ENCODE measurements at regions not wholly inside any gene's neighbourhood (a gene's known extent, or its start where the extent isn't known, plus 50 kb on each side); places are given as distances from the start of the nearest gene placed in this dataset.
"Not testable (repeated sequence)": the region's sequence is repeated elsewhere in the genome, so short reads cannot be mapped to it uniquely, and the experiment has no call there.

DNA sequence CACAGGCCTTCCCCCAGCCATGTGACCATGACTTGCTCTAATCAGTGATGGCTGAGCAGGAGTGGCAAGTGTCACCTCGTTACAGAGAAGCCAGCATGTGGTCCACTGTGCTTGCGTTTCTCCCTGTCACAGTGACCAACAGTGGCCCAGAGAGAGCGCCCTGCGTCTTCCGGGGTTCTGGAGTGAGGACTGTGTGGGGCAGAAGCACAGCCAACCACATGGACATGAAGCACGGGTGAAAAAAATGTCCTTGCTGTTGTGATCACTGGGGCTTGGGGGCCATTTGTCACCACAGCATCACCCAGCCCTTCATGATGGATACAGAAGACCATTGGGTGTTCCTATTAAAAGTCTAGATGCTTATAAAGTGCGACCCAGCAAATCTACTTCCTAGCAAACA is 174.6 kb upstream of the C14orf180 start:
- DNase-seq: no peak

DNA sequence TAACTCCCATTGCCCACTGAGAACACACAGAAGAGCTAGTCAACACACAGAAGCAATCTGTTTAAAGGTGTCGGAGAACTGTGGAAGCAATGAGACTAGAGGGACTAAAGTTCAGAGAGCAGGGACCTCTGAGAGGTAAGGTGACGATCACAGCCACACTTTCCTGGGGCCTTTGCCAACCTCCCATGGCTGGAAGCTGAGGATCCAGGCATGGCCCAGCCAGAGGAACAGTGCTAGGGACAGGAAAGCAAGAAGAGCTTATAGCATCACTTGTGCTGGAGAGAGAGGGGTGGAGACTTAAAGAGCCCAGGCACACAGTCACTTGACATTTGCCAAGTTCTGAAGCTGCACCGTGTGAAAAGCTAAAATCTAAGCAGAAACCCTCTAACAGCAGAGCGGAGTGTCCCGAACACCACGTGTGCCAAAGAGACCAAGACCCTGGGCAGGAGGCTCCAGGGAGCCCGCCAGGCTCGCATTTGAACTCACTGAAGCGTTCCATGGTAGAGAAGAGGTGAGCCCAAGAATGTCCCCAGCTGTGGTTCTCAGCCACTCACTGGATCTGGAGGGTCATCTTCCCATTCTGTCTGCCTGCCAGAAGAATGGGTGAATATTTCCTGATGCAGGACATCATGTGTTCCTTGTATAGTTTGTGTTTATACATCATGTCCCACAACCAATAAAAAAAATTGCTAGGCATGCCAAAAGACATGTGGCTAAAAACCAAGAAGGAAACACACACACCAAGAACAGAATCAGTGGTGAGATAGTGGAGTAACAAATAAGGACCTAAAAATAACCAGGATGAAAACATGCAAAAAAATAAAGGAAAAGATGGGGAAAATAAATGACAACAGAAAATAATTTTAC is 174.0 kb upstream of the C14orf180 start:
- no peak for DNase-seq

DNA sequence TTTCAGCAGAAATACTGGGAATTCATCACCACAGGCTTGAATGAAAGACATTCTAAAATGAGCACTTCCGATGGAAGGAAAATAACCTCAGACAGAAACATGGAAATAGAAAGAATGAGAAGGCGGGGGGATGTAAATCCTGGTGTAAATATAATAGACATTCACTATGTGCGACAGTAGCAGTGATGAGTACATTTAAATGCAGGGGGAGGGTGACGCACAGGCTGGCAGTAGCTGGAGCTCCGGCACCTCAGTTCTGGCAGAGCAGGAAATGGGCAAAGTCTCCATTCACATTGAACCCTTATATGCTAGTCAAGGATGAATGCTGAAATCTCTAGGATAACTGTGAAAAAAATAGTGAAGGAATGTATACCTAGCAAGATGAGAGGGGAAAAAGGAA is 172.7 kb upstream of the C14orf180 start:
- no peak for DNase-seq

DNA sequence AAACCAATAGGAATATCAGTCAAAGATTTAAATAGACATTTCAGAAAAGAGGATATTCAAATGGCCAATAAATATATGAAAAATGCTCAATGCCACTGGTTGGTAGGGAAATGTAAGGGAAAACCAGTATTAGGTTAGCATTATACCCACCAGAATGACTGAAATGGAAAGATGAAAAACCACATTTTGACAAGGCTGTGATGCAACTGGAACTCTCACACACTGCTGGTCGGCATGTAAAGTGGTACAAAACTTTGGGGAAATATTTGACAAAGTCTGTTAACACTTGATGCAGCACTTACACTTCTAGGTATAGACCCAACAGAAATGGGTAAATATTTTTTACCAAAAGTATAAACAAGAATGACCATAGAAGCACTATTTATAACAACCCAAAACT is 163.2 kb upstream of the C14orf180 start:
- DNase-seq: no peak

DNA sequence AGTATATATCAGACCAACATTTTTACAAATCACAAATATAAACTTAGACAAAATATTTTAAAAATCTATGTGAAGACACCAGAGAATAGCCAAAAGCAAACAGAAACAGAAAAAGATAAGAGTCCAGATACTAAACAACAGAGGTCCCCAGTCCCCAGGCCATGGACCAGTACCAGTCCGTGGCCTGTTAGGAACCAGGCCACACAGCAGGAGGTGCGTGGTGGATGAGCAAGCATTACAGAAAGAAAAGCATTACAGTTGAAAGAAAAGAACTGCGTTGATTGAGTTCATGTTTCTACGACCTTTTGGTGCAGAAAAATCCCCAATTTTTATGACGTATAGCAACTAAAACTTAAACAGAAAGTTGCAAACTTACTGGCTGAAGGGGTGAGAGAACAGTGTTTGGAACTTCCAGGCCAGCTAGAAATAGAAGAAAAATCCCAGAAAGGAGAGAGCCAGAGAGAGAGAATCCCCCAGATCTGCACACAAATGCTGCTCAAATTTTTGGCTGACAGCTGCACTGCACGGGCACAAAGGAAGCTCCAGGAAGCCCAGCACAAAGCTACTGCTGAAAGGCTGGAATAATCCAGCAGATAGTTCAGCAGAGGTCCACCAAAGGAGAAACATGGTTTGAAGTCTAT is 159.6 kb upstream of the C14orf180 start:
- no peak for DNase-seq

DNA sequence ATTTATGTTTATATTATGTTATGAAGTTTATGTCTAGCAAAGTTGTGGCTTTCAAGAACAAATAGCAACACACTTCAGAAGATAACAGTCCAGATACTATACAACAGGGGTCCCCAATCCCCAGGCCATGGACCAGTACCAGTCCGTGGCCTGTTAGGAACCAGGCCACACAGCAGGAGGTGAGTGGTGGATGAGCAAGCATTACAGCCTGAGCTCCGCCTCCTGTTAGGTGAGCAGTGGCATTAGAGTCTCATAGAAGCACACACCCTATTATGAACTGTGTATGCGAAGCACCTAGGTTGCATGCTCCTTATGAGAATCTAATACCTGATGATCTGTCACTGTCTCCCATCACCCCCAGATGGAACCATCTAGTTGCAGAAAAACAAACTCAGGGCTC is 159.0 kb upstream of the C14orf180 start:
- not testable (repeated sequence) for DNase-seq

DNA sequence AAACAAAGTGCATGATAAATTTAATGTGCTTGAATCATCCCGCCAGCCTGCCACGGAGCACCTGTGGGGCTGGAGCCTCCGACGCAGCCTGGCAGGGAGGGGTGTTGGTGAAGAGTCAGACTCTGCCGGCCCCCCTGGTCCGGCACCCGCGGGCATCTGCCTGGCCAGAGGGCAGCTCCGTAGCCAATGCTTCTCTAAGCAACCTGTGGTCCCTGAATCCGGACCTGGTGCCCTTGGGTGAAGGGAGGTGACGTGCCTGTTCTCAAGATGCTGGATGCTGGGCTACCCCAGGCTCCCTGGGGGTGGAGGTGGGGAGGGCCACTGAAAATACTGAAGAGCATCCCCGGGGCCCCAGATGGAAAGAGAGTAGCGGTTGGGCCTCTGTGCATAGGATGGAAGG is 158.6 kb upstream of the C14orf180 start:
- DNase-seq: no peak

DNA sequence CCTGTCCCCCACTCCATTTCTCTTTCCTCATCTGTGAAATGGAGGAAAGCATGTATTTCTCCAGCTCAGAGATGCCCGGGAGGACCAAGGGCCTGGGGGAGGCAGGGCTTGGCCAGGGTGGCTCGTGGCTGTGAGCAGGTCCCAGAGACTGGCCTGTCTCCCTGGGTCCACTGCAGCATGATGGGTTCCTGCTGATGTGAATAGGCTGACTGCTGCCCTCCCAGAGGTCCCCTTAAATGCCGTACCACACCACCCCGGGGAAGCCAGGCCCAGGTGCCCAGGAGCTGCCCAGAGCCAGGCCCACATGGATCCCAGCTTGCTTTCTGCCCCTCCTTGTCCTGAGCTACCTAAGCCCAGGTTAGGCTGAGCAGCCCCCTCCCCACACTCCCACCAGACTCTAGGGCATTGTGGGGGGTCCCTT is 158.2 kb upstream of the C14orf180 start:
- no peak for DNase-seq

DNA sequence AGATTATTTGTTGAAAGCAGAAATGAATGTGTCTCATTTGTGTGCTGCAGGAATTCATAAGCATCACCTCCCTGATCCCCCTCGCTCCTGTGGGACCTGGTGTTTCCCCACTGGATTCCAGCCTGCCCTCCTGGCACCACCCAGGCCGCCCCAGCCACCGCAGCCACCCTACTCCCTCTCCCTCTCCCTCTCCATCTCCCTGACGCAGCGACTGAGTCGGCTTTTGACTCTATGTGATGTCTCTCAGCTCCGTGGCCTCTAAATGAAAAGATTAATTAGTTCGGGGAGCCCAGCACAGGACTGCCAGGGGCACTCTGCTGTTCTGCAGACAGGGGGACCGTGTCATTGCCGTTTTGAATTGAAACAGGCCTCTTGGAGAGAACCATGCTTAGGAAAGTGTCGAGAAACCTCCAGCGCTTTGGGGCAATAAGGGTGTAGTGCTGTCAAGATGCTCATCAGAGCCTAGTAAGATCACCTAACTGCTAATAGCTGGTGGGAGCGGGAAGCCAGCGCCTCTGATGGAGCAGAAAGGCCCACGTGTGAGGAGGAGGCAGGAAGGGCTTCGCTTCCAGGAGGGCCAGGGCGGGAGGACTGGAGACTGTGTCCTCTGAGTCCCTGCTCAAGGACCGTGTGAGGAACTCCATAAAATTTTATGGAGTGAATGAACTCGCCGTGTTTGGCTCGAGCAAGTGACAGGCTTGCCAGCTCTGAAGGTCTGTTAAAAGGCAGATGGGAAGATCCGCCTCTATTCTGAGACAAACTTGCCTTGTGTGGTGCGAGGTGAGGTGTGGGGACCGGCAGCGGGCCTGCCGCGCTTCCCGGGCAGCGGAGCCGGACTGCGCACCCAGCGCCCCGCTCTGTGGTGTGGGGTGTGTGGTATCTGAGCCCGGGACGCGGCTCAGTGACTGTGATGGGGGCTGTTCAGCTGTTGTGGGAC is 157.4 kb upstream of the C14orf180 start:
- DNase-seq: peak; percentile 56

DNA sequence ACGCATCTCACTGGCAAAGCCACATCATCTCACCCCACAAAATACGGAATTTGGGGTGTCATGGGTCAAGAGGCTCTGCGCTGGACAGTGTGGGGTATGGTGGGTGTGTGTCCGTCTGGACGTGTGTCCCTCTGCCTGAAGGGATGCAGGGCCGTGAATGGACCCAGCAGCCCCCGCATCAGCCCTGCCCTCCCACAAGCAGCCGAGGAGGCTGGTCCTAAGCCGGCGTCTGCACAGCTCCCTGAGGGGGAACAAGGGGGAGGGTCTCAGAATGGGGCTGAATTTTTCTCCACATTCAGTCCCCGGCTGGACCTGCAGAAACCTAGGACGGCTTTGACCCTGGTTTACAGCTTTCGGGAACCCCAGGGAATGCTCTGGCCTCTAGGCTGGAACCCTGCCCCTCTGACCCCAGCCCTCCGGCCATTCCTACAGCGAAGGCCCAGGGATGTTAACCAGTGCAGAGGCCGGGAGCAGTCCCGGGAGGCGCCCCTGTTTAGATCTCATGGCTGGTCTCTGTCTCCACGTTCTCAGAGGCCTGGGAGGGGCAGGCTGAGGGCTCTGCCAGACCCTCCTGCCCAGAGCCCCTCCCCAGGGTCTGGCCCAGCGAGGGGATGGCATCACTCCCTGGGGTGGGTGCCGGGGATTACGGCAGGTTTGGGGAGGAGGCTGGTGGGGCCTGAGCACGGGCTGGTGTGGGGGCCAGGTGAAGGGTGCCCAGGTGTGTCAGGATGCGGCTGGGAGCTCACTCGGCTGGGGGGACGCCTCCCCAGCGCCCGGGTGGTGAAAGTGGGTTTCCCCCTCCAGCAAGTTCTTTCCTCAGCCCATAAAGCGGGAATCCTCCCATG is 156.5 kb upstream of the C14orf180 start:
- DNase-seq: no peak

DNA sequence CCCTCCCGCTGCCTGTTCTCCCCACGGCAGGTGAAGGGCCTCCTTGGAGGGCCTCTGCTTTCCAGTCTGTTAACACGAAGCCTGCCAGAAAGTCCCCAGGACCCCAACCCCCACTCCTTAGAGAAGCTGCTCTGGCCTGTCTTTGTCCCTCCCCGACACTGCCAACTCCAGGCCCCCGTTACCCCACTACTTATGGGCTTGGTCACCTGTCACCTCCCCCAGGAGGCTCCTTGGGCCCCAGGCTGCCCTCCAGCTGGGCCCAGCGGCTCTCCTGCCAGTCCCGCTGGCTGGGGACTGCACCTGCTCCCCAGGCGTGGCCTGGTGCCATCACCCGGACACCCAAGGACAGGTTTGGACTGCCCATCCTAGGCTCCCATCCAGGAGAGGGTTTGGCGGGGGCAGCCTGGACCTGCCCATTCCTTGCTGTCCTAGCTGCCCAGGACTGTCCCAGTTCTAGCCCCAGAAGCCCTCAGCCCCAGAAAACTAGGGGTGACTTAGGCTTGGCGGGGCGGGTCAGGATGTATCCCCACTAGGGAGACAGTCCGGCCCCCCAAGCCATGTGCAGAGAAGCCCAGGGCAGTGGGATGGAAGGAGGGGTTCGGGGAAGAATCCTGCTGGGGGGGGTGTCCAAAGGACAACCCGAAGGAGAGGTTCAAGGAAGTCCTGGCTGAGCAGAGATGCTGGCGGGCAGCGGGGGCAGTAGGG is 155.7 kb upstream of the C14orf180 start:
- no peak for DNase-seq

DNA sequence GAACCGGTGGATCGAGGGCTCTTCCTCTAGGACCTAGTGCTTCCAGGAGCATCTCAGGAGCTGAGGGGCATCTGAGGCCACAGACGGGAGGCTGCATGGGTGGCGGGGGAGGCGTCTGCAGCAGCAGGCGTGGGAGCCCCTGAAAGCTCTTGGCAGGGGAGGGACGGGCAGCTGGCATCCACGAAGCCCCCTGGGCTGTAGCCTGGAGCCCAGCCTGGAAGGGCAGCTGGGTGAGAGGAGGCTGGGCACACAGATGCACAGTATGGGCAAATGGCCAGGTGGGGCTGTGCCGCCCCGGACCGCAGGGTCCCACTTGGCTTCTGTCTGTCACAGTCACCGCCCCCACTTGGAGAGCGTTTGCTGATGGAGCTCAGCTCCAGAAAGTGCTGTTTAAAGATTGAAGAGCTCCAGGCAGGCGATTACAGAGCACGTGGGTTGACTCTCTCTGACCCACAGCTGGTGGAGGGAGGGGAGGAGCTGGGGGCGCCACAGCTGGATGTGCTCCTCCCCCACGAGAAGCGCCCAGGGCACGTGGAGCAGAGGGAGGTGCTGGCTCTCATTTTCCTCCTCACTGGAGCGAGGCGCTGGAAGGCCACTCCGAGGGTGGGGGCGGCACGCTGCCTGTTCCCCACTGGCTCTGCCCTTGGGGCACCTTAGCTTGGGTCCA is 155.0 kb upstream of the C14orf180 start:
- peak; percentile 85 for DNase-seq

DNA sequence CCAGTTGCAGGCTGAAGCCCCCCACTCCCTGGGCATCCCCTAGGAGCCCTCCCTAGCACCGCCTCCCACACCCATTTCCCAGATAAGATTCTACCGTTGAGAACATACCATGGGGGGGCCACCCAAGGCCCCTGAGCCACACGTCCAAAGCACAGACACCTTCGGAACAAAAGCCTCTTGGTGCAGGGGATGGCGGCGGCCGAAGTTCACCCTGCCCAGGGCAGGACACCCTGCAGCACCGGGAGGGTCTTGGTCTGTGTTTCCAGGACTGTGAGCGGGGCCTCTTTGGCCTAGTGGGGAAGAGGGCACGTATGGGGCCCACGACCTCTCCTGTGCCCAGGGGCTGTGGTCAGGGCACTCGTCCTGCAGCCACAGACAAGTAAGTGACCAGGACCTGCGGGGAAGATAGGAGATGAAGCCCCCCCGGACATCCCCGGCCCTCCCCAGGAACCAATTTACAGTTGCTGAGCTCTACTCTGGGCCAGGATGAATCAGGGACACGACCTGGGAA is 154.3 kb upstream of the C14orf180 start:
- DNase-seq: no peak

DNA sequence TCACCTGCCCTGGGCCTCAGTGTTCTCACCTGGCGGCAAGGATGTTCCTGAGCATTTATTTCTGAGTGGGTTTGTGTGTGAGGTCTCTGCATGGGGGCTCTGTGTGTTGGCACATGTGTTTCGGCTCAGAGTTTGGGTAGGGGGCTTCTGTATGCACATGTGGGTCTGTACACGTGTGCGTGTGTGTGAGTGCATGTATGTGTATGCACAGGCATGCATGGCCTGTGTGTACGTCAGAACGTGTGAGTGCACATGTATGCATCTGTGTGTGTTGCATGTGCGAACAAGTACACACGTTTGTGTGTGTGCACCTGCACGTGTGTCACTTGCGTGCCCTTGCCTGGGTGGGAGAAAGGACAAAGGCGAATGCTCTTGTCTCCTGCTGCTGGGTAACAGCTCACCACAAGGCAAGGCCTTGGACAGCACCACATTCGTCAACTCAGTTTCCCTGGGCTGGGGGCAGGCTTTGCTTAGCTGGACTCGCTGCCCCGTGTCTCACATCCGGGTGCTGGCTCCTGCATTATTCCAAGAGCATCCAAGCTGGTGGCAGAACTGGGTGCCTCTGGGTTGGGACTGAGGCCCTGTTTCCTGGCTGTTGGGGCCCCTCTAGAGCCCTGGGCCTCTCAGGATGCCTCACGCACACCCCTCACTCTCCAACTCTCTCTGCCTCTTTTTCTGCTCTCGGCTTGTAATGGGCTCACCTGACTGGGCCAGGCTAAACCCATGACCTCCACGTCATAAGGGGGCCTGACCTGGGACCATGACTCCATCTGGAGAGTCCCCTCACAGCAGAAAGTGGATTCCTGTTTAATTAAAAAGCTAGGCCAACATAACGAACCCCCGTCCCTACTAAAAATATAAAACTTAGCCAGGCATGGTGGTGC is 153.6 kb upstream of the C14orf180 start:
- no peak for DNase-seq

DNA sequence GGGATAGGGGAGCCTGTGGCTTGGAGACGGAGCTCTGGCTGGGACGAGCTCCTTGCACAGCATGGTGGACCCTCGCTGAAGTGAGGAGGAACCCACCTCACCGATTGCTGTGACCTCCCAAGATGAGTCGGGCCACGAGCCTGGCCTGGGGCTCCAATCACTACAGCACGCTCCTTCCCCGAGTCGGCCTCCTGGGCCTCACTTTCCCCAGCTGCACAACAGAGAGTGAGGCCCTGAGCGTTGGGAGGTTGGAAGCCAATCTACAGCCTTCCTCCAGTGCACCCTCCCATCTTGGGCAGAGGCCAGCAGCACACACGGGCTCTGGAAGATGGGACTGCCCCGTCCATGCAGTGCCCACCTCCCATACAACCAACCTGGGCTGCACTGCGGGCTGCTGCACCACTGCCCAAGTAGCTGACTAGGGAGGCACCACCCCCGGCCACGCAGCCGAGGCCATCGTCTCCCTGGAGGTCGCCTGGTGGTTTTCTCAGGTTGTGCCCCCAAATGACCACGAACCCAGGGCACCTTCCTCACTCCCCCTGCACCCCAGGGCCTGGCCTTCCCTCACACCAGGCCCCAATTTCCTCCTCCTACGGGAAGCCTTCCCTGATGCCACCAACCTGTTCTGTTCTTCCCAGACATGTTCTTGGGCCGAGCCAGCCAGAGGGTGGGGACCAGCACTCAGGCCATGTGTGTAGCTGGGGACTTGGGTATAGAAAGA is 152.3 kb upstream of the C14orf180 start:
- DNase-seq: peak; percentile 22

DNA sequence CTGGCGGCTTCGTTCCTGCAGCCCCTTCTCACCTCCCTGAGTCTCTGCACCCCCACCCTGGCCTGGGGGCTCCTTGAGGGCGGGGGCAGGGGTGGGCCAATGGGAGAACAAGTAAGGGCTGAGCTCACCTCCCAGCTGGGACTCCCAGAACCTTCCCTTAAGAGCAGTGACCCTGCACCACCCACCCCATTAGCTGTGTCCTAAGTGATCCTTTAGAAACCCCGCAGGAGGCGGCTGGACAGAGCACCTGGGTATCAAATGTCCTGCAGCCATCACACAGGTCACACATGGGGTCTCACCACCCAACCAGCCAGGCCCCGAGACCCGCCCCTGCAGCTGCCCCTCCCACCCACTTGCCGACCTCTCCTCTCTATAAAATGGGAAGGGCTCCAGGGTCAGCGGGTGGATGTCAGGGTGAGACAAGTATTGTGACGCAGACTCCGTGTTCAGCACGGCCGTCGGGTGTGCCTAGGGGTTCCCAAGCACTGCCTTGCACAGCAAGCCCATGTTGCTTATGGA is 151.2 kb upstream of the C14orf180 start:
- no peak for DNase-seq

DNA sequence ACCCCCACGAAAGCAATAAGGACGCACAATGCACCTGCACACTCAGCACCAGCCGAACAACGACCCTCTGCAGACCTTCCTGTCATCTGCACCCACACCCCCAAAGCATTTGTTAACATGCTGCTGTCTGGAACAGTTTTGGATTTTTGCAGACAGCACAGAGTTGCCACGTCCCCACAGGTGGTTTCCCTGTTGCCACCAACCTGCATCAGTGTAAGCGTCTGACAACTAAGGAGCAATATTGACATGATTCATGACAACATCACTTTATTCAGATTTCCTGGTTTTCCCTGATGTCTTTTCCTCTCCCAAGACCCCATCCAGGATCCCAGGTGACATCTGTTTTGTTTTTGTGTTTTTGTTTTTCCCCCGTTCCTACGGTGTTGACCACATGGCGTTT is 150.7 kb upstream of the C14orf180 start:
- DNase-seq: no peak

DNA sequence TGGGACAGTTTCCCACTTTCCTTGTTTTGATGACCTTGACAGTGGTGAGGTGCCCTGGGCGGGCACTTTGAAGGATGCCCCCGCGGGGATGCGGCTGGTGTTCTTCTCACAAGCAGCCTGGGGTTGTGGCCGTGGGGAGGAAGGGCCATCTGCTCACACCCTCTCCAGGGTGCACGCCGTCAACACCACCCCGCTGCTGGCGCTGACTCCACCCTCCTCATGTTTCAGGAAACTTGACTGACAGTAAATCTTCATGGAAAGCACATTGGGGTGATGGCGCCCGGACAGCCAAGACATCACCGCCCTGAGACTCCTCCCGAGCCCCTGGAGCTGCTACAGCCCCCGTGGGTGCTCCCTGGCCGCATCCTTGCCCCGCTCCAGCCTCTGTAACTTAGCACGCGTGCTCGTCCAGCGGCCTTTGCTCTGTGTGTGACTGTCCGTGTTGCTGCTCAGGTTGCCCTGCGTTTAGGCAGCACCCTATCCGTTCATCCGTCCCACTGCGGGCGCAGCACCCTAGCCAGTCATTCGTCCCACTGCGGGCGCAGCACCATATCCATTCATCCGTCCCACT is 150.2 kb upstream of the C14orf180 start:
- no peak for DNase-seq
